Right renal pelvis (tissue), 4 donors: ENCODE measurements at regions not wholly inside any gene's neighbourhood (a gene's known extent, or its start where the extent isn't known, plus 50 kb on each side); places are given as distances from the start of the nearest gene placed in this dataset.
"Not testable (repeated sequence)": the region's sequence is repeated elsewhere in the genome, so short reads cannot be mapped to it uniquely, and the experiment has no call there.

Experiments
- DNase-seq, 4 donors: peaks; one replicate each; pipeline ENCODE4 v3.0.0-alpha.2; 2013; ENCODE audit warnings: low read depth in 4 of 4, low spot score in 3 of 4, missing footprints in 1 of 4

GRCh38 chr20:1827510-1827973 is 67.7 kb upstream of the SIRPA start:
- DNase-seq = no peak

DNA sequence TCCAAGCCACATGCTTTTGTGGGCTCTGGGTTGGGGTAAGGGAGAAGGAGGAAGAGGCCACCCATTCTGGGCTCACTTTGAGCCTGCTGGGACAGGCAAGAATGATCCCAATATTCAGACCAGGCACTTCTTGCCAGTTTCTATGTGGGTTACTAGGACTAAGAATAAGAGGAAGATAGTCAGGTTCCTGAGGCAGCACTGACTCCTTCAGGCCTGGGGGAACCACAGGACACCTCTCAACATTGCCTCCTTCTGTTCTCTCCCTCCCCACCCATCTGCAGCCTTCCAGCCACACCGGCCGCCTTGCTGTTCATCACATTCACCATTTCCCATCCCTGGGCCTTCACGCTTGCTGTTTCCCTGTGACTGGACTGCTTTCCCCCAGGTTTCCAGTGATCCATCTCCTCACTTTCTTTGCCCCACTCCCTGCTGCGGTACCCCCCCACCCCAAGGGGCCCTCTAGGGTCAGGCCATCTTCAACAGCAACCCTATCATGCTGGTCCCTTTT is 69.2 kb upstream of the SIRPA start:
- no peak for DNase-seq

DNA sequence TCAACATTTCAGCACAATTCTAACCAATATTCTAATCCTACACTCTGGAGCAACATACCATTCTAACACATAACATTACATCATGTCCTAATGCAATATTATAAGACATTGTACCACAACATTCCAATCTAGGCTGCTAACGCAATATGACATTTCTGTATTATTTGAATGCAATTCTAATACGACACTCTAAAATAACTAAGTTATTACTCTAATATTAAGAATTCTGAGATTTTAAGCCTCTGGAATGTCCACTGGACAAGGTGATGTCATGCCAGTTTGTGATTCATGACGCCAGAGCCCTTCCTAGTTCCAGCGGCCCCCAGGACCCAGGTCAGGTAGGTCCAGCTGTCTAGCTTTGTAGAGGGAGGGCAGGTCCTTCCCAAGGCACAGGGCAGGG is 69.7 kb upstream of the SIRPA start:
- DNase-seq = no peak

DNA sequence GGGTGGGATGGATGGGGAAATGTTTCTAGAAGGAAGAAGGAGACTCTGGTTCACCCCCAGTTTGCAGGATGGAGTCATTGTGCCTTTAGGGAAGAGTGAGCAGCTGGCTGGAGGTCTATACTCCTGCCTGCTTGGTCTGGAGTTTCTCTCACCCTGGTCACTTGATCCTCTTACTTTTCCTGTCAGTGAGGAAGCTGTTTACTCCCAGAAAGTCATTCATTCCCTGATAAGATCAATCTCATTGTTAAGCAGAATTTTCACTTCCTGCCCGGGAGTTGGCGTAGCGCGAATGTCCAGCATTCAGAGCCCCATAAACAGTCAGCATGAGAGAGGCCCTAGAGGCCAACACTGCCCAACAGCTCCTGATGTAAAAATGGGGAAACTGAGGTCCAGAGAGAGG is 70.4 kb upstream of the SIRPA start:
- no peak for DNase-seq

- DNase-seq = no peak
Measured at GRCh38 chr20:1824181-1824580, 71.0 kb upstream of the SIRPA start.

DNA sequence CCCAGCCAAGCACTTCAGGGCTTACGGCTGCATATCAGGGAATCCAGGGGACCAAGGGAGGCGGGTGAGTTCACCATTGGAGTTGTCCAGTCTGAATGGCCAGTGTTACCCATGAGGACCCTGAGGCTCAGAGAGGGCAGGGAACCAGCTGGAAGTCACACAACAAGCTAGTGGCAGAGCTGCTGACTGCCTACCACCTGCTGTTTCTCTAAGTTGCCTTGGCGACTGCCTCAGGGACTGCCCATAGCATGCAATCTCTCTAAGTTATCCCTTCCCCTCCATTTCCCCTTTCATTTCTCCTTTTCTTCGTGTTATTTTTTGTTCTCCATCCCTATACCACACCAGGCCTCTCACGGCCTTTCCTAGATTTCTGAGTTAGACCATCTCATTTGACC is 71.8 kb upstream of the SIRPA start:
- no peak for DNase-seq

GRCh38 chr20:1822564-1823449 is 72.4 kb upstream of the SIRPA start:
- DNase-seq = no peak

DNA sequence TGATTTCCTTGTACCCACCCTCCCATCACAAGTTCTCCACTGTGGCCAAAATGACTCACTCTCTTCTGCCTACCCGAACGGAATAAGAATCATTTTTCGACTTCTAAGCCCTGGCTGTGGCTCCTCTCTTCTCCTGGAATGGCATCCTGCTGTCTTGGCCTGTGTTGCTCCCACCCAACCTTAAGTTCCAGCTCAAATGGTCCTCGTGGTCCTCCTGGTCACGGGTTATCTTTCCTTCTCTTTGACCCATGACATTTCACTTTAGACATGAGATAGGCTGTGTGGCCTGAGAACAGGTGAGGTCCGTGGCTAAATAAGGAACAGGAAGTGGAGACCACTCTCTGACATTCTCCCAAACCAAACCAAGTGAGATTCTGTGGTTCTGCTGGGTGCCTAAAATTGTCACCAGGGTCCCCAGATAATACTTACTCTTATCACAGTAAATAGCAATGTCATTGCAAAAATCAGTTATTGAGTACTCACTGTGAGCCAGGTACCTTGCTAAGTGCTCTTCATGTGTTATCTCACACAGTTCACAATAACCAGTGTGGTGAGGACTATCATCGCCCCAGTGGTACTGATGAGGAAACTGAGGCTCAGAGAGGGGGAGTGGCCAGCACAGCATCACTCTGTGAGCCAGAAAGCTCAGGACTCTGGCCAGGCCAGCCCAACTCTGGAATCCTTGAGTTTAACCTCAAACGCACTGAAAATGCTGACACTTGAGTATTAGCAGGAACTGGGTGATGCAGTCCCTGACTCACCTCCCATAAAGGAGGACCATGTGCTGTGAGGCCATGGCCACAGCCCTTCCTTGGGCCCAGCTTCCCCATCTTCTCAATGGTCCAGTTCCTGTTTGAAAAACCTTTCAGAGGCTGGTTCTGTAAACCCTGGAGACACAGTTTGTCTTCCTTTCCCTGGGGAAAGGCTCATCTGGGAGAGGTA is 74.8 kb upstream of the SIRPA start:
- no peak for DNase-seq

DNA sequence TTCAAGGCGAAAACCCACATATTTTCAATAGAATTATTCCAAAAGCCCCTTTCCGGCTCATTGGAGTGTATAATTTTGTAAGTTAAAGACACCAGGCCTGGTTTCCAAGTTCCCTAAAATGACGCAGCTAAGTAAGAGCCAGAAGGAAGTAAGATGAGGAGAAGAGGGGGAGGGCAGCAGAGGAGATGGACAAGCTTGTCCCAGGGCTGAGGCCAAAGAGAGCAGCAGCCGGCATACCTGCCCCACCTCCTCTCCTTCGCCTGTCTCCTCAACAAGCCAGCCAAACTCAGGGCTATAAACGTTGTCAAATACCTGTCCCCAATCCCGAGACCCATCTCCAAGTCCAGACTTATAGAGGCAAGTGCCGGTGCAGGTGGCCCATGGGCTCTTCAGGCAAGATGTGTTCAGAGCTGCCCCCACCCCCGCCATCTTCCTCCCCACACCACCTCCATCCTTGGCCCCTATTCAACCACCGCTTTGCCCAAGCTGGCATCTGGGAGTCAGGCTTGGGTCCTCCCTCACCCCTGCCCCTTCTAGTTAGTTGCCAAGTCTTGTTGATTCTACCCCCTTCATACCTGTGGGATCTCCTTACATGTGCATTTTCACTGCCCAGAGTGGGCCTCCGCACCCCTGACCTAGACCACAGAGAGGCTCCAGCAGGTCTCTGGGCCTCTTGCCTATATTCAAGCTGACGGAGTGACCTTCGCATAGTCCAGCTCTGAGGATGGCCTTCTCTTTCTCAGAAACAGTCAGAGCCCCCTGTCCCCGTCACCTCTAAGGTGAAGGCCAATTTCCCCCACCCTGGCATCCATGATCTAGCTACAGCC is 75.7 kb upstream of the SIRPA start:
- no peak for DNase-seq

DNA sequence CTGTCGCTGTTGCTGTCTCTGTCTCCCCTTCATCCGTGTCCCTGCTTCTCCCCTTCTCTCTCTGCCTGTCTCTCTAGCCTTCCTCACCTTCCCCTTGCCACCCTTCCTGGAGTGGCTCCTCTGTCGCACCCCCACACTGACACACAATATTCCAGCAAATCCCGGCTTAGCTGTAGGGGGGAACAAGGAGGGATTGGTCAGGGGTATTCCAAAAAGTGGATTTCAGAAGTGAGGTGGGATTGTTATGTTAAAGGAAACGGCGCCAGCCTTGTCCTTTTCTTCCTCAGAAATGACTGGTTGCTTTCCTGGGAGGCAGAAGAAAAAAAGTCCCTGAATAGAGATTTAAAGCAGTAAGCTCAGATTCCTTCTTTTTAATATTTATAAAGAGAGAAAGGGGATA is 76.3 kb upstream of the SIRPA start:
- no peak for DNase-seq

DNA sequence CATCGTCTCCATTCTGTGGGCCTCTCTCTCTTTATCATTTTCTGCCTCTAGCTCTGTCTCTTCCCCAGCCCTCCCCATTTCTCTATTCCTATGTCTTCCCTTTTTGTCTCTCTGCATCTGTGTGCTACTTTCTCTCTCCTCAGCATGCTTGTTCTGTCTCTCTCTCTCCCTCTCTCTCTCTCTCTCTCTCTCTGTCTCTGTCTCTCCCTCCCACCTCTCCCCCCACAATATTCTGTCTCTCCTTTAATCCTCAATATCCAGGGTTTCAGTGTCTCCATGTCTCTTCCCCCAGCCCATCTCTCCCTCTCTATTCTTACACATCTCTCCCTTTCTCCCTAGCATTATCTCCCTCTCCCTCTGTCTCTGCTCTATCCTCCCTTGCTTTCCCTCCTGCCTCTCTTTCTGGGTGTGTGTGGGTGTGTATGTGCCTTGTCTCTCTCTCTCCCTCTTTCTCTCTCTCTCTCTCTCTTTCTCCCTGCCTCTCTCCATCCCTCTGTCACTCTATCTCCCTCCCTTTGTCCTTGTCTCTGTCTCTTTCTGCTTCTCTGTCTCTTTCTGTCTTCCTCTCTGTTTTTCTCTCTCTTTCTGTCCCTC is 76.9 kb upstream of the SIRPA start:
- DNase-seq = no peak

DNA sequence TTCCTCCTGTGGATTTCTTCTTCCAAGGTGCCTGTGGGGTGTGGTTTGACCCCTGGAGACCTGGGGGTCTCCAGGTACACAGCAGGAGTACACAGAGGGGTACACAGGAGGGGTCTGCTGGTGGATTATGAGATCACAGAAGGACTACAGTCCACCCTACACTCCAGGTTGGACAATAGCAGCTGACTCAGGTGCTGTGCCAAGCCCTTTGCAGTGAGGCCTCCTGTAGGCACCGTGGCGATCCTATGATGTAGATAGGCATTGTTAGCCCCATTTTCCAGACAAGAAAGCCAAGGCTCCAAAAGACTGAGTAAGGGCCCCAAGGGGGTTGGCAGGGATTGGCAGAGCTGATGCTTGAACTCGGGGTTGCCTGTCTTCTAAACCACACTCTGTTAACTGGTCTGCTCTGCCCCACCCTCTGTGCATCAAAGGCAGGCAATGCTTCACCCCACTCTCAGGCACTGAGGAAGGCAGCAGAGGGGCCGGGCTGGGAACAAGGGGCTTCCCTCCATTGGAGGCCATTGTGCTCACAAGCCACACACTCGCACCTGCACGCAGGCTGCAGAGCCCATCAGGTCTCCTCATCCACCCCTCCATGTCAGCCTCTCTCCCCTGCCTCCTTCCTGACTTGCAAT is 77.5 kb upstream of the SIRPA start:
- no peak for DNase-seq

- no peak for DNase-seq
Measured at GRCh38 chr20:1816384-1817381, 78.5 kb upstream of the SIRPA start.

DNA sequence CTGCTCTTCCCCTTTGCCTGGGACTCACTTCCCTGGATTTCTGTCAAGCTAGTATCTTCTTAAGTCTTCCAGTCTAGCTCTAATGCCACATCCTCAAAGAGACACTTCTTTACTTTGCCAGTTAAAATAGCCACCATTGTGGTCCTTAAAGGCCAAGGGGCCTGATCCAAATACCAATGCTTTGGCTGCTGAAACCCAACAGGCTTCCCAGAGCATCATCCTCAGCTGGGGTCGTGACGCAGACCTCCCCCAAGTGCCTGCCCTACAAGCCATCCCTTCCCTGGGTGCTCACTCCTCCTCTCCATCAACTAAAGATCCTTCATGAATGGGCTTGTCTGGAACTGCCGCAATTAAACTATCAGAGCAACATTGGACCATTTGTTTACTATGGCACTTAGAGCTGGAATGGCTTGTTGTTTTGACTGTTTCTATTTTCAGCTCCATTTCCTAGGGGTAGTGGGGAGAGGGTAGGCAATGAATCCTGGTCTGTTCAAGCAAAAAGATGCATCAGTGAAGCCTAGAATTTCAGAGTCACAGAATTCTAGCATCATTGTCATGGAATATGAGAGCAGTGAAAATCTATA is 79.6 kb upstream of the SIRPA start:
- DNase-seq = no peak

GRCh38 chr20:1814861-1815260 is 80.3 kb upstream of the SIRPA start:
- DNase-seq = not testable (repeated sequence)

DNA sequence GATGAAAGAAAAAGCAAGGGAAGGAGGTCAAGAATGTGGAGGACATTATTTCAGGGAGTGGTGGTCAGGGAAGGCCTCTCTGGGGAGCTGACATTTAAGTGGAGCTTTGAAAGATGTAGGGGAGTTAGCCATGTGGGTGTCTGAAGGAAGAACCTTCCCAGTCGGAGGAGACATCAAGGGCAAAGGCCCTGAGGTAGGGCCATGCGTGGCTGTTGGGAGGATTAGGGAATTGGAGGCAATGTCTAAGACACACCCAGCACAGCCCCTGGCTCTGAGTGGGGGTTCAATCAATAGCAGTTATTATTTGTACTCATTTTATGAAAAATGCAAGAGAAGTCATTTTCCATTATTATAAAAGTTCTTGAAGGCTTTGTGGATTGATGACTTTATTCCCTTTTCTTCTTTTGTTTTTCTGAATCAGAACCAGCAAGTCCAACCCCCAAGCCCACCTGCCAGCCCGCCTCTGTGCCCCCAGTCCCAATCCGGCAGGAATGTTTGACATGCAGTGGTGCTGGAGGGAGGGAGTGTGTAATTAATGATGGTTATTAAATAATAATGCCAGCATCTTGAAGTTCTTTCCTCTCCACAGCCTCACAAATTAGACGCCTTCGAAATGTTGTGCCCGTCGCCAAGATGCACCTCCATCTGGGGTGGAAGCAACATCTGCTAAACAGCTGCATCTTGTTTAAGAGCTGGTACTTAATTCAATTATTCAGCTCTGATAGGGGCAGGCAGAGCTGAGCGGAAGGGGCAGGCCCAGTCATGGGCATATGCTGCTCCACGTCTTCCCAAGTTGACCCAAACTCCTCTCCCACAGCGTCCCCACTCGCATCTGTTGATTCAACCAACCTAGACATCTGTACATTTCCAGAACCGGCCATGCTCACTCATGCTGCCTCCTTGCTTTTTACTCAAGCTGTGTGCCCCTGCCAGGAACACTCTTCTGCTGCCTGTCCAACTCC is 81.3 kb upstream of the SIRPA start:
- no peak for DNase-seq

- DNase-seq = no peak
Measured at GRCh38 chr20:1813101-1813529, 82.1 kb upstream of the SIRPA start.
